Uterus (tissue), 2 donors: ENCODE measurements at regions not wholly inside any gene's neighbourhood (a gene's known extent, or its start where the extent isn't known, plus 50 kb on each side); places are given as distances from the start of the nearest gene placed in this dataset.

Experiments used
- CTCF ChIP-seq, 4 experiments: fragments of 200-600 bp in 2 of 4; fragments of 450-650 bp in 2 of 4; sonication (generic) in 2 of 4; IDR thresholded peaks; one replicate each; pipeline ENCODE4 v1.5.1; 2016 to 2019; ENCODE audit warnings: antibody characterized with exemption in 4 of 4, mild to moderate bottlenecking in 2 of 4, moderate library complexity in 1 of 4
- POLR2A ChIP-seq, 2 donors: fragments of 450-650 bp; IDR thresholded peaks; one replicate each; pipeline ENCODE4 v1.6.1; 2016; ENCODE audit warnings: antibody characterized with exemption in 2 of 2, mild to moderate bottlenecking in 1 of 2, moderate library complexity in 1 of 2

DNA sequence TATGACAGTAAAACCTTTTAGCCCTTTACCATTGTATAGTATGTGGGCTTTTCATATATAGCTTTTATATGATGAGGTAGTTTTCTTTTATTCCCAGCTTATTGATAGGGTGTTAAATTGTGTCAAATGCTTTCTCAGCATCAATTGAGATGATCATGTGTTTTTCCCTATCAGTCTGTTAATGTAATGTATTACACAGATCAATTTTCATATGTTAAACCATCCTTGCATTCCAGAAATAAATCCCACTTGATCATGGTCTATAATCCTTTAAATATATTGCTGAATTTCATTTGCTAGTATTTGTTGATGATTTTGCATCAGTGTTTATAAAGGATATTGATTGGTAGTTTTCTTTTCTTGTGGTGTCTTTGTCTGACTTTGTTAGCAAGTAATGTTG, 603.9 kb downstream of the TRHDE start:
- TF ChIP-seq CTCF (IDR thresholded peaks at IDR 0.05) (no peak), POLR2A (IDR thresholded peaks at IDR 0.05) (no peak)
